ENCODE measurements at regions not wholly inside any gene's neighbourhood (a gene's known extent, or its start where the extent isn't known, plus 50 kb on each side); places are given as distances from the start of the nearest gene placed in this dataset.

- H3K36me3 ChIP-seq (ENCODE audit: control insufficient read depth, insufficient read depth, low read length): no peaks in the 10 kb centered on the region
- H2BK20ac ChIP-seq (ENCODE audit: low read depth, low read length): no peak overlapping the region
- H3K9ac ChIP-seq (ENCODE audit: low read depth, low read length): no peak overlapping the region
- H3K56ac ChIP-seq (ENCODE audit: extremely low read depth, insufficient read depth, low read length): no peak overlapping the region
- H2BK5ac ChIP-seq (ENCODE audit: low read depth, low read length, poor library complexity, severe bottlenecking): no peak overlapping the region
- H2AK9ac ChIP-seq (replicated peaks; ENCODE audit: low read depth, low read length, poor library complexity): no peak overlapping the region
- dilution Hi-C loops (cut with HindIII; ENCODE audit: low sequenced_read_pairs, unreplicated experiment) (no loop called here), in situ Hi-C loops (cut with MboI; ENCODE audit: low sequenced_read_pairs) (no loop called here), intact Hi-C loops (cut with micrococcal nuclease) (no loop called here)
- H3K9me3 ChIP-seq (ENCODE audit: control insufficient read depth, insufficient read depth, low read length): peaks cover 3% of the 10 kb centered on the region; the same call in 1 of the 2 replicates
- POLR2A ChIA-PET (ENCODE audit: unreplicated experiment): no interaction called here
- no peak overlapping the region for H2AK5ac ChIP-seq (ENCODE audit: low read depth, low read length)
- no peaks in the 10 kb centered on the region for H3K27me3 ChIP-seq (ENCODE audit: control insufficient read depth, insufficient read depth, low read length)
- H3K23ac ChIP-seq (ENCODE audit: low read depth, low read length): no peak overlapping the region
- H3K79me1 ChIP-seq (ENCODE audit: low read depth in 1 of 2, low read length in 2 of 2): no peaks in the 10 kb centered on the region
- CTCF ChIA-PET: no interaction called here
- no peak overlapping the region for H3K27ac ChIP-seq (ENCODE audit: insufficient read depth, low read length)
- H2AFZ ChIP-seq (replicated peaks; ENCODE audit: low read length, poor library complexity): no peak overlapping the region
- no TSS peak for BruUV-seq (replicated peaks)
- WGBS, 2 experiments (ENCODE audit: extremely low coverage in 2 of 2, insufficient read length in 1 of 2): no CpG with 5 or more reads among the region's 1 CpG
- H3K4me2 ChIP-seq (ENCODE audit: low read depth, low read length): no peak overlapping the region
- H4K20me1 ChIP-seq (ENCODE audit: insufficient read depth, low read length): no peaks in the 10 kb centered on the region
- H4K8ac ChIP-seq (ENCODE audit: low read depth in 2 of 2, low read length in 2 of 2): no peak overlapping the region
- no peak overlapping the region for H3K4me3 ChIP-seq (ENCODE audit: insufficient read depth, low read depth, low read length)
- no peak overlapping the region for H2BK15ac ChIP-seq (ENCODE audit: low read depth, low read length)
- no peak overlapping the region for H2BK120ac ChIP-seq (ENCODE audit: low read depth, low read length)
- no peak overlapping the region for H4K91ac ChIP-seq (ENCODE audit: insufficient read depth, low read depth, low read length)
- no peak overlapping the region for H4K5ac ChIP-seq (ENCODE audit: low read depth, low read length)
- H3K4ac ChIP-seq (ENCODE audit: low read depth, low read length): no peak overlapping the region
- TF ChIP-seq POLR2A (IDR thresholded peaks at IDR 0.05; ENCODE audit: low read depth, low read length) (no peak), CHD1 (IDR thresholded peaks at IDR 0.05; ENCODE audit: low read depth, low read length) (no peak), BHLHE40 (IDR thresholded peaks at IDR 0.05; ENCODE audit: low read depth, low read length) (no peak), SMC3 (IDR thresholded peaks at IDR 0.05; ENCODE audit: low read depth, low read length) (no peak), MXI1 (IDR thresholded peaks at IDR 0.05; ENCODE audit: borderline replicate concordance, low read depth, low read length) (no peak), RAD21 (IDR thresholded peaks at IDR 0.05; ENCODE audit: low read length) (no peak), CTCF (conservative IDR thresholded peaks at IDR 0.05; ENCODE audit: low read depth, low read length) (no peak)
- no peak overlapping the region for H3K14ac ChIP-seq (replicated peaks; ENCODE audit: low read depth, low read length)
- peaks cover 2% of the 10 kb centered on the region; the same call in 1 of the 2 replicates for H3K4me1 ChIP-seq (ENCODE audit: control insufficient read depth, insufficient read depth, low read length)
- DNase-seq (no peak), ATAC-seq (ENCODE audit: low read depth) (no peak)
- H3K9me1 ChIP-seq (ENCODE audit: insufficient read depth, low read length): no peaks in the 10 kb centered on the region
- no peak overlapping the region for H3K18ac ChIP-seq (ENCODE audit: low read depth, low read length)
These were observed 423.7 kb downstream of the TXNL1 start for GRCh38 chr18:56214706-56215105.

Measured in IMR-90 (cell line).